ENCODE measurements at regions not wholly inside any gene's neighbourhood (a gene's known extent, or its start where the extent isn't known, plus 50 kb on each side); places are given as distances from the start of the nearest gene placed in this dataset.

GRCh38 chr13:105735281-105735680 lies 800.2 kb downstream of the EFNB2 start:
- H3K56ac ChIP-seq (replicated peaks; ENCODE audit: insufficient read length, low read depth, low read length), result no peak overlapping the region
- no peak overlapping the region for H2AFZ ChIP-seq (ENCODE audit: low read length)
- POLR2A ChIA-PET (ENCODE audit: partially characterized antibody), result no interaction called here
- H3K23ac ChIP-seq (ENCODE audit: insufficient read length), result no peak overlapping the region
- TF ChIP-seq RAD21 (IDR thresholded peaks at IDR 0.05 in 1 of 2, conservative IDR thresholded peaks at IDR 0.05 in 1 of 2; ENCODE audit: low read depth in 2 of 2, low read length in 2 of 2), result no peak
- no peak for TF ChIP-seq SUZ12 (IDR thresholded peaks at IDR 0.05; ENCODE audit: low read length)
- TF ChIP-seq RXRA (IDR thresholded peaks at IDR 0.05; ENCODE audit: insufficient read depth, low read depth, low read length), result no peak
- no peak for TF ChIP-seq YY1 (IDR thresholded peaks at IDR 0.05; ENCODE audit: low read depth, low read length)
- TF ChIP-seq EP300 (IDR thresholded peaks at IDR 0.05; ENCODE audit: borderline replicate concordance in 1 of 2, low read depth in 2 of 2, low read length in 2 of 2), result no peak
- TF ChIP-seq SIN3A (conservative IDR thresholded peaks at IDR 0.05 in 1 of 2, IDR thresholded peaks at IDR 0.05 in 1 of 2; ENCODE audit: low read depth in 1 of 2, low read length in 2 of 2), result no peak
- TF ChIP-seq RNF2 (IDR thresholded peaks at IDR 0.05; ENCODE audit: borderline replicate concordance, low read depth, low read length, missing control alignments, poor library complexity, severe bottlenecking), result no peak
- TF ChIP-seq KDM5A (IDR thresholded peaks at IDR 0.05; ENCODE audit: low read length), result no peak
- no peak for TF ChIP-seq TAF7 (optimal IDR thresholded peaks at IDR 0.05; ENCODE audit: borderline replicate concordance, low read depth, low read length)
- TF ChIP-seq NRF1 (IDR thresholded peaks at IDR 0.05; ENCODE audit: low read depth, low read length), result no peak
- TF ChIP-seq JUND (IDR thresholded peaks at IDR 0.05; ENCODE audit: low read length), result no peak
- H2BK15ac ChIP-seq (ENCODE audit: low read length), result no peak overlapping the region
- no peak overlapping the region for H3K4me2 ChIP-seq (ENCODE audit: insufficient read depth in 1 of 2, low read depth in 2 of 2, low read length in 2 of 2)
- DNase-seq (ENCODE audit: low read depth in 1 of 2, low spot score in 2 of 2) (no peak), FAIRE-seq (no peak)
- H3K27me3 ChIP-seq (replicated peaks in 1 of 4; ENCODE audit: control insufficient read depth in 3 of 4, extremely low read depth in 1 of 4, insufficient read depth in 3 of 4, low read length in 3 of 4), result no peaks in the 10 kb centered on the region
- no peaks in the 10 kb centered on the region for H4K20me1 ChIP-seq (replicated peaks in 1 of 2; ENCODE audit: control insufficient read depth in 1 of 2, insufficient read depth in 2 of 2, low read length in 2 of 2)
- no peak overlapping the region for H4K5ac ChIP-seq (ENCODE audit: insufficient read length, low read depth, low read length)
- H3K9me3 ChIP-seq (ENCODE audit: insufficient read depth in 2 of 2, low read depth in 1 of 2, low read length in 1 of 2), result no peaks in the 10 kb centered on the region
- H2BK12ac ChIP-seq (ENCODE audit: low read depth, low read length), result no peak overlapping the region
- no peak overlapping the region for H2BK20ac ChIP-seq (ENCODE audit: low read length)
- H3K79me2 ChIP-seq (ENCODE audit: control insufficient read depth in 1 of 2, insufficient read depth in 2 of 2, low read length in 2 of 2), result no peaks in the 10 kb centered on the region
- H2BK120ac ChIP-seq (replicated peaks; ENCODE audit: low read depth, low read length), result no peak overlapping the region
- no peak overlapping the region for H2BK5ac ChIP-seq (ENCODE audit: low read depth, low read length)
- H4K8ac ChIP-seq (ENCODE audit: extremely low read depth, insufficient read depth, low read length), result no peak overlapping the region
- no peak overlapping the region for H3K27ac ChIP-seq (ENCODE audit: low read depth, low read length)
- no peaks in the 10 kb centered on the region for H3K36me3 ChIP-seq (ENCODE audit: control insufficient read depth in 2 of 4, insufficient read depth in 4 of 4, low read length in 3 of 4)
- no peak overlapping the region for H3K9ac ChIP-seq (replicated peaks in 1 of 4; ENCODE audit: extremely low read depth in 1 of 4, low read depth in 3 of 4, low read length in 3 of 4)
- H3K4ac ChIP-seq (replicated peaks; ENCODE audit: insufficient read length, low read depth, low read length), result no peak overlapping the region
- H2AK5ac ChIP-seq (ENCODE audit: low read depth, low read length), result no peak overlapping the region
- no peak overlapping the region for H3K4me3 ChIP-seq (ENCODE audit: extremely low read depth in 1 of 4, insufficient read depth in 2 of 4, low read depth in 3 of 4, low read length in 4 of 4)
- H3K4me1 ChIP-seq (replicated peaks in 1 of 4; ENCODE audit: control insufficient read depth in 3 of 4, insufficient read depth in 4 of 4, low read length in 3 of 4), result no peaks in the 10 kb centered on the region
- H3K18ac ChIP-seq (ENCODE audit: extremely low read depth, low read length), result no peak overlapping the region
- no peaks in the 10 kb centered on the region for H3K23me2 ChIP-seq (ENCODE audit: low read depth, low read length)
- H3K79me1 ChIP-seq (ENCODE audit: low read depth, low read length), result no peaks in the 10 kb centered on the region
- WGBS, 2 experiments (ENCODE audit: extremely low coverage in 1 of 2, insufficient coverage in 1 of 2, insufficient read length in 1 of 2, insufficient replicate concordance in 2 of 2, low coverage in 1 of 2, low lambda C conversion rate in 2 of 2, missing lambda C conversion rate in 1 of 2), result 86% methylated on average over 1 of the region's 1 CpG; no CpG with 5 or more reads in 1 of the 2 experiments
- no peak overlapping the region for H4K91ac ChIP-seq (replicated peaks; ENCODE audit: insufficient read length, low read length)
- H3K14ac ChIP-seq (ENCODE audit: insufficient read length), result no peak overlapping the region
- CTCF ChIA-PET (ENCODE audit: partially characterized antibody), result no interaction called here
